IMR-90 (cell line): ENCODE measurements at regions not wholly inside any gene's neighbourhood (a gene's known extent, or its start where the extent isn't known, plus 50 kb on each side); places are given as distances from the start of the nearest gene placed in this dataset.

ENCODE experiments used
- ATAC-seq: fragments of 200-7000 bp; cut with Tn5 transposase; 2 replicates; pipeline ENCODE4 v1.9.1; 2020; ENCODE audit warnings: low read depth, mild to moderate bottlenecking, moderate library complexity
- BruUV-seq: library from RNA; stranded (reverse); fragments of 400-500 nt; replicated peaks from 2 replicates; lab custom pipeline; 2021; lab: Mats Ljungman, UMichigan
- CTCF ChIA-PET: fragments of 300-600 bp; formaldehyde crosslinking; extraction: SDS; loops from one replicate; lab custom pipeline; 2021; ENCODE audit warnings: antibody characterized with exemption; lab: Yijun Ruan, JAX
- POLR2A ChIA-PET: fragments of 300-600 bp; sonication (Branson Sonifier 250); formaldehyde crosslinking; loops from one replicate; lab custom pipeline; 2022; ENCODE audit warnings: antibody characterized with exemption; ENCODE audit not compliant: unreplicated experiment; lab: Charles Lee
- DNase-seq: peaks from one replicate; pipeline ENCODE4 v3.0.0; 2013
- H2AFZ ChIP-seq: replicated peaks from 2 replicates; pipeline ENCODE3; 2013; ENCODE audit warnings: low read length, mild to moderate bottlenecking; ENCODE audit not compliant: poor library complexity
- H2AK5ac ChIP-seq: 2 replicates; pipeline ENCODE4 v1.6.1; 2013; ENCODE audit warnings: low read depth, low read length, inconsistent platforms
- H2AK9ac ChIP-seq: replicated peaks from 2 replicates; pipeline ENCODE3; 2013; ENCODE audit warnings: mild to moderate bottlenecking, low read depth, low read length, moderate library complexity; ENCODE audit not compliant: poor library complexity
- H2BK120ac ChIP-seq: 2 replicates; pipeline ENCODE4 v1.6.1; 2013; ENCODE audit warnings: low read depth, low read length, inconsistent platforms
- H2BK15ac ChIP-seq: 3 replicates; pipeline ENCODE4 v1.6.1; 2013; ENCODE audit warnings: low read depth, low read length, inconsistent platforms
- H2BK20ac ChIP-seq: 2 replicates; pipeline ENCODE4 v1.6.1; 2013; ENCODE audit warnings: low read depth, mild to moderate bottlenecking, inconsistent platforms, low read length, moderate library complexity
- H2BK5ac ChIP-seq: 2 replicates; pipeline ENCODE4 v1.6.1; 2013; ENCODE audit warnings: mild to moderate bottlenecking, low read depth, low read length, inconsistent platforms; ENCODE audit not compliant: poor library complexity, severe bottlenecking
- H3K14ac ChIP-seq: replicated peaks from 2 replicates; pipeline ENCODE4 v1.6.1; 2013; ENCODE audit warnings: low read depth, low read length, inconsistent platforms
- H3K18ac ChIP-seq: 2 replicates; pipeline ENCODE4 v1.6.1; 2013; ENCODE audit warnings: low read depth, low read length, control low read depth
- H3K23ac ChIP-seq: 2 replicates; pipeline ENCODE4 v1.6.1; 2013; ENCODE audit warnings: low read depth, low read length, inconsistent platforms
- H3K27ac ChIP-seq: 2 replicates; pipeline ENCODE4 v1.5.1; 2013; ENCODE audit warnings: mild to moderate bottlenecking, control low read depth, low read length; ENCODE audit not compliant: insufficient read depth
- H3K27me3 ChIP-seq: 2 replicates; pipeline ENCODE4 v1.6.1; 2013; ENCODE audit warnings: low read length; ENCODE audit not compliant: control insufficient read depth, insufficient read depth
- H3K36me3 ChIP-seq: 2 replicates; pipeline ENCODE4 v1.6.1; 2013; ENCODE audit warnings: low read length, mixed read lengths; ENCODE audit not compliant: control insufficient read depth, insufficient read depth
- H3K4ac ChIP-seq: 2 replicates; pipeline ENCODE4 v1.6.1; 2013; ENCODE audit warnings: low read depth, low read length, inconsistent platforms
- H3K4me1 ChIP-seq: 2 replicates; pipeline ENCODE4 v1.6.1; 2013; ENCODE audit warnings: low read length, mixed read lengths; ENCODE audit not compliant: control insufficient read depth, insufficient read depth
- H3K4me2 ChIP-seq: 2 replicates; pipeline ENCODE4 v1.6.1; 2013; ENCODE audit warnings: low read depth, mild to moderate bottlenecking, control low read depth, low read length, moderate library complexity
- H3K4me3 ChIP-seq: 2 replicates; pipeline ENCODE4 v1.5.1; 2013; ENCODE audit warnings: low read depth, mild to moderate bottlenecking, control low read depth, low read length, moderate library complexity; ENCODE audit not compliant: insufficient read depth
- H3K56ac ChIP-seq: 2 replicates; pipeline ENCODE4 v1.6.1; 2013; ENCODE audit warnings: low read length, inconsistent platforms; ENCODE audit not compliant: insufficient read depth; ENCODE audit errors: extremely low read depth
- H3K79me1 ChIP-seq, 2 experiments: 2 replicates each; pipeline ENCODE4 v1.6.1; 2013; ENCODE audit warnings: low read length in 2 of 2, inconsistent platforms in 1 of 2, low read depth in 1 of 2
- H3K9ac ChIP-seq: 2 replicates; pipeline ENCODE4 v1.6.1; 2013; ENCODE audit warnings: low read depth, low read length, control low read depth
- H3K9me1 ChIP-seq: 2 replicates; pipeline ENCODE4 v1.6.1; 2013; ENCODE audit warnings: low read length, inconsistent platforms; ENCODE audit not compliant: insufficient read depth
- H3K9me3 ChIP-seq: 2 replicates; pipeline ENCODE4 v1.6.1; 2013; ENCODE audit warnings: low read length; ENCODE audit not compliant: control insufficient read depth, insufficient read depth
- H4K20me1 ChIP-seq: 2 replicates; pipeline ENCODE4 v1.6.1; 2013; ENCODE audit warnings: low read length, inconsistent platforms; ENCODE audit not compliant: insufficient read depth
- H4K5ac ChIP-seq: 2 replicates; pipeline ENCODE4 v1.6.1; 2013; ENCODE audit warnings: mild to moderate bottlenecking, low read depth, low read length, control low read depth
- H4K8ac ChIP-seq, 2 experiments: 2 replicates each; pipeline ENCODE4 v1.6.1; 2013; ENCODE audit warnings: low read depth in 2 of 2, low read length in 2 of 2, control low read depth in 1 of 2, inconsistent platforms in 1 of 2
- H4K91ac ChIP-seq: 2 replicates; pipeline ENCODE4 v1.6.1; 2013; ENCODE audit warnings: low read depth, low read length, inconsistent platforms; ENCODE audit not compliant: insufficient read depth
- BHLHE40 ChIP-seq: fragments of 150-350 bp; IDR thresholded peaks from 2 replicates; pipeline ENCODE4 v1.6.1; 2016; ENCODE audit warnings: mild to moderate bottlenecking, low read depth, low read length
- CEBPB ChIP-seq: IDR thresholded peaks from 2 replicates; pipeline ENCODE4 v1.6.1; 2012; ENCODE audit warnings: low read depth, low read length, improper control_type of control experiment
- CHD1 ChIP-seq: IDR thresholded peaks from 2 replicates; pipeline ENCODE4 v1.6.1; 2012; ENCODE audit warnings: low read depth, low read length, improper control_type of control experiment
- CTCF ChIP-seq: conservative IDR thresholded peaks from 2 replicates; pipeline ENCODE4 v1.5.1; 2012; ENCODE audit warnings: mild to moderate bottlenecking, low read depth, low read length, improper control_type of control experiment
- FOS ChIP-seq: fragments of 150-350 bp; IDR thresholded peaks from 2 replicates; pipeline ENCODE4 v1.6.1; 2016; ENCODE audit warnings: low read depth, low read length
- MAFK ChIP-seq: IDR thresholded peaks from 2 replicates; pipeline ENCODE4 v1.6.1; 2012; ENCODE audit warnings: low read depth, low read length, improper control_type of control experiment
- MAZ ChIP-seq: IDR thresholded peaks from 2 replicates; pipeline ENCODE4 v1.6.1; 2012; ENCODE audit warnings: low read depth, mild to moderate bottlenecking, low read length, improper control_type of control experiment, moderate library complexity, borderline replicate concordance
- MXI1 ChIP-seq: IDR thresholded peaks from 2 replicates; pipeline ENCODE4 v1.6.1; 2012; ENCODE audit warnings: low read depth, mild to moderate bottlenecking, low read length, moderate library complexity, borderline replicate concordance
- NFE2L2 ChIP-seq: fragments of 150-350 bp; IDR thresholded peaks from 2 replicates; pipeline ENCODE4 v1.6.1; 2016; ENCODE audit warnings: low read depth, mild to moderate bottlenecking, low read length
- POLR2A ChIP-seq: IDR thresholded peaks from 2 replicates; pipeline ENCODE4 v1.6.1; 2012; ENCODE audit warnings: mild to moderate bottlenecking, low read depth, low read length
- RAD21 ChIP-seq: IDR thresholded peaks from 2 replicates; pipeline ENCODE4 v1.6.1; 2012; ENCODE audit warnings: low read length, improper control_type of control experiment
- RCOR1 ChIP-seq: IDR thresholded peaks from 2 replicates; pipeline ENCODE4 v1.6.1; 2012; ENCODE audit warnings: mild to moderate bottlenecking, low read length, improper control_type of control experiment; ENCODE audit not compliant: insufficient replicate concordance
- RFX5 ChIP-seq: IDR thresholded peaks from 2 replicates; pipeline ENCODE4 v1.8.0; 2012; ENCODE audit warnings: low read depth, mild to moderate bottlenecking, low read length, moderate library complexity
- SMC3 ChIP-seq: fragments of 150-350 bp; IDR thresholded peaks from 2 replicates; pipeline ENCODE4 v1.6.1; 2016; ENCODE audit warnings: low read depth, mild to moderate bottlenecking, antibody characterized with exemption, low read length, moderate library complexity
- WGBS, 2 experiments: methylation state at CpG; one replicate each; pipeline versions ENCODE4 v1.1.5 to v1.1.7; 2013; ENCODE audit warnings: missing lambda C conversion rate in 2 of 2; ENCODE audit not compliant: insufficient read length in 1 of 2; ENCODE audit errors: extremely low coverage in 2 of 2; 5-methylcytosine and 5-hydroxymethylcytosine counted together
- dilution Hi-C: fragments of 300-500 bp; cut with HindIII; formaldehyde crosslinking; loops from one replicate; pipeline ENCODE4 v1.14.3; 2018; ENCODE audit warnings: low sequenced_read_pairs; ENCODE audit not compliant: unreplicated experiment
- in situ Hi-C: fragments of 300-500 bp; cut with MboI; formaldehyde crosslinking; loops from 3 replicates; pipeline ENCODE4 v1.14.3; 2019; ENCODE audit warnings: low sequenced_read_pairs, inconsistent platforms, mixed read lengths
- intact Hi-C: fragments of 100-400 bp; cut with micrococcal nuclease; formaldehyde crosslinking; loops from 2 replicates; pipeline ENCODE4 v1.10.0; 2022
- TF ChIP-seq, protein P1 (sequence below): fragments of 150-350 bp; IDR thresholded peaks from 2 replicates; pipeline ENCODE4 v1.6.1; 2017; ENCODE audit warnings: mild to moderate bottlenecking, antibody characterized with exemption, low read length, low read depth
- TF ChIP-seq, protein P2 (sequence below): fragments of 150-350 bp; IDR thresholded peaks from 2 replicates; pipeline ENCODE4 v1.6.1; 2016; ENCODE audit warnings: low read depth, mild to moderate bottlenecking, low read length, moderate library complexity, borderline replicate concordance

- peak overlapping the region; percentile 67 for H2BK5ac ChIP-seq
- H2BK20ac ChIP-seq, result no peak overlapping the region
- no peak overlapping the region; the same call in 1 of the 2 replicates for H2BK120ac ChIP-seq
- no peak overlapping the region for H3K4me3 ChIP-seq
- no peak overlapping the region for H2AK5ac ChIP-seq
- H4K8ac ChIP-seq, result no peak overlapping the region
- no peak overlapping the region for H3K4me2 ChIP-seq
- H3K9ac ChIP-seq, result no peak overlapping the region
- no peak overlapping the region for H2AK9ac ChIP-seq
- H3K79me1 ChIP-seq, result no peaks in the 10 kb centered on the region
- no peak overlapping the region for H3K56ac ChIP-seq
- no peak for TF ChIP-seq CHD1
- TF ChIP-seq CTCF, result no peak
- TF ChIP-seq MAFK, result no peak
- TF ChIP-seq RCOR1, result no peak
- no peak for TF ChIP-seq SMC3
- TF ChIP-seq FOS, result no peak
- no peak for TF ChIP-seq MAZ
- TF ChIP-seq RFX5, result no peak
- no peak for TF ChIP-seq BHLHE40
- no peak for TF ChIP-seq NFE2L2
- no peak for TF ChIP-seq RAD21
- no peak for TF ChIP-seq MXI1
- TF ChIP-seq, protein P1, sequence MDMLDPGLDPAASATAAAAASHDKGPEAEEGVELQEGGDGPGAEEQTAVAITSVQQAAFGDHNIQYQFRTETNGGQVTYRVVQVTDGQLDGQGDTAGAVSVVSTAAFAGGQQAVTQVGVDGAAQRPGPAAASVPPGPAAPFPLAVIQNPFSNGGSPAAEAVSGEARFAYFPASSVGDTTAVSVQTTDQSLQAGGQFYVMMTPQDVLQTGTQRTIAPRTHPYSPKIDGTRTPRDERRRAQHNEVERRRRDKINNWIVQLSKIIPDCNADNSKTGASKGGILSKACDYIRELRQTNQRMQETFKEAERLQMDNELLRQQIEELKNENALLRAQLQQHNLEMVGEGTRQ, result no peak
- no peak for TF ChIP-seq CEBPB
- TF ChIP-seq, protein P2, sequence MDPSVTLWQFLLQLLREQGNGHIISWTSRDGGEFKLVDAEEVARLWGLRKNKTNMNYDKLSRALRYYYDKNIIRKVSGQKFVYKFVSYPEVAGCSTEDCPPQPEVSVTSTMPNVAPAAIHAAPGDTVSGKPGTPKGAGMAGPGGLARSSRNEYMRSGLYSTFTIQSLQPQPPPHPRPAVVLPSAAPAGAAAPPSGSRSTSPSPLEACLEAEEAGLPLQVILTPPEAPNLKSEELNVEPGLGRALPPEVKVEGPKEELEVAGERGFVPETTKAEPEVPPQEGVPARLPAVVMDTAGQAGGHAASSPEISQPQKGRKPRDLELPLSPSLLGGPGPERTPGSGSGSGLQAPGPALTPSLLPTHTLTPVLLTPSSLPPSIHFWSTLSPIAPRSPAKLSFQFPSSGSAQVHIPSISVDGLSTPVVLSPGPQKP, result no peak
- TF ChIP-seq POLR2A, result no peak
- H3K9me1 ChIP-seq, result no peaks in the 10 kb centered on the region
- no CpG with 5 or more reads among the region's 1 CpG for WGBS, 2 experiments
- H2BK15ac ChIP-seq, result no peak overlapping the region; the same call in 2 of the 3 replicates
- no peak overlapping the region for H4K5ac ChIP-seq
- H3K23ac ChIP-seq, result no peak overlapping the region
- intact Hi-C loops, result no loop called here
- no peak overlapping the region for H3K27ac ChIP-seq
- CTCF ChIA-PET, result interaction anchor here (0.6 kb wide), 2 partner anchors 49 to 74 kb away, joined by 3 read pairs; no protein-coding TSS in a partner anchor
- no peak overlapping the region for H4K91ac ChIP-seq
- dilution Hi-C loops, result no loop called here
- H4K20me1 ChIP-seq, result no peaks in the 10 kb centered on the region
- no peaks in the 10 kb centered on the region for H3K27me3 ChIP-seq
- no peak overlapping the region for H3K4ac ChIP-seq
- no peaks in the 10 kb centered on the region for H3K36me3 ChIP-seq
- H2AFZ ChIP-seq, result no peak overlapping the region
- no peak overlapping the region for H3K18ac ChIP-seq
- peaks cover 2% of the 10 kb centered on the region; the same call in 1 of the 2 replicates for H3K4me1 ChIP-seq
- POLR2A ChIA-PET, result interaction anchor here (0.6 kb wide), 1 partner anchor 10 kb away, joined by 4 read pairs; no protein-coding TSS in a partner anchor
- ATAC-seq (peak; percentile 92), DNase-seq (peak; percentile 80)
- in situ Hi-C loops, result no loop called here
- no peak overlapping the region for H3K14ac ChIP-seq
- no peaks in the 10 kb centered on the region for H3K9me3 ChIP-seq
- no TSS peak for BruUV-seq
These were observed 1144.2 kb downstream of the FAT4 start for GRCh38 chr4:126458993-126459392.
